ENCODE measurements at regions not wholly inside any gene's neighbourhood (a gene's known extent, or its start where the extent isn't known, plus 50 kb on each side); places are given as distances from the start of the nearest gene placed in this dataset.

- intact Hi-C loops (cut with micrococcal nuclease) = no loop called here
- Histone ChIP-seq H3K4me1 (no peaks in the 10 kb centered on the region), H3K36me3 (no peaks in the 10 kb centered on the region), H3K27ac (replicated peaks) (no peak overlapping the region), H3K27me3 (ENCODE audit: low read depth) (peaks cover 46% of the 10 kb centered on the region), H3K4me3 (no peak overlapping the region), H3K9me3 (replicated peaks) (peaks cover 7% of the 10 kb centered on the region)
- TF ChIP-seq CTCF (IDR thresholded peaks at IDR 0.05; ENCODE audit: borderline replicate concordance) = no peak
- no peak for DNase-seq
Observed at GRCh38 chr16:50853329-50853728, 111.4 kb downstream of the CYLD start.

Data from left ventricle myocardium inferior (tissue), 1 donor.